OCI-LY1 (cell line): ENCODE measurements at regions not wholly inside any gene's neighbourhood (a gene's known extent, or its start where the extent isn't known, plus 50 kb on each side); places are given as distances from the start of the nearest gene placed in this dataset.

Experiments
- CTCF ChIP-seq: fragments of 200-600 bp; sonication (generic), shearing (Covaris generic); IDR thresholded peaks from 2 replicates; pipeline ENCODE4 v1.5.1; 2017; ENCODE audit warnings: mild to moderate bottlenecking, antibody characterized with exemption, low read length, moderate library complexity, mixed read lengths
- EZH2 ChIP-seq: fragments of 200-600 bp; sonication (generic), shearing (Covaris generic); IDR thresholded peaks from 2 replicates; pipeline ENCODE4 v1.8.0; 2017; ENCODE audit warnings: borderline replicate concordance, mixed run types, mild to moderate bottlenecking, antibody characterized with exemption, low read length, moderate library complexity, mixed read lengths

GRCh38 chr18:57984490-57985115, 59.4 kb upstream of the NEDD4L start:
- no peak for TF ChIP-seq CTCF
- no peak for TF ChIP-seq EZH2
